Nephron (organoid): ENCODE measurements at regions not wholly inside any gene's neighbourhood (a gene's known extent, or its start where the extent isn't known, plus 50 kb on each side); places are given as distances from the start of the nearest gene placed in this dataset.
"Not testable (repeated sequence)": the region's sequence is repeated elsewhere in the genome, so short reads cannot be mapped to it uniquely, and the experiment has no call there.

Experiments
- H3K27ac Mint-ChIP-seq, 3 experiments: 2 replicates each; pipeline ENCODE4 v1.8.0; 2020; ENCODE audit warnings: mixed read lengths in 3 of 3, mild to moderate bottlenecking in 2 of 3, moderate library complexity in 1 of 3
- H3K27me3 Mint-ChIP-seq: 2 replicates; pipeline ENCODE4 v1.8.0; 2021; ENCODE audit warnings: low read depth, mild to moderate bottlenecking, moderate library complexity, mixed read lengths
- H3K36me3 Mint-ChIP-seq: 2 replicates; pipeline ENCODE4 v1.8.0; 2020; ENCODE audit warnings: low read depth, mixed read lengths
- H3K4me1 Mint-ChIP-seq: 2 replicates; pipeline ENCODE4 v1.8.0; 2020; ENCODE audit warnings: mixed read lengths
- H3K4me3 Mint-ChIP-seq, 3 experiments: 2 replicates each; pipeline ENCODE4 v1.8.0; 2020; ENCODE audit warnings: mild to moderate bottlenecking in 3 of 3, mixed read lengths in 3 of 3, moderate library complexity in 2 of 3
- H3K9me3 Mint-ChIP-seq: 2 replicates; pipeline ENCODE4 v1.8.0; 2020; ENCODE audit warnings: mixed read lengths
- TF ChIP-seq, protein P1 (sequence below), 3 experiments: fragments of 200-600 bp; sonication (generic); IDR thresholded peaks; one replicate each; pipeline ENCODE4 v1.5.0; 2021; ENCODE audit warnings: antibody characterized with exemption in 3 of 3; ENCODE audit not compliant: unreplicated experiment in 3 of 3

DNA sequence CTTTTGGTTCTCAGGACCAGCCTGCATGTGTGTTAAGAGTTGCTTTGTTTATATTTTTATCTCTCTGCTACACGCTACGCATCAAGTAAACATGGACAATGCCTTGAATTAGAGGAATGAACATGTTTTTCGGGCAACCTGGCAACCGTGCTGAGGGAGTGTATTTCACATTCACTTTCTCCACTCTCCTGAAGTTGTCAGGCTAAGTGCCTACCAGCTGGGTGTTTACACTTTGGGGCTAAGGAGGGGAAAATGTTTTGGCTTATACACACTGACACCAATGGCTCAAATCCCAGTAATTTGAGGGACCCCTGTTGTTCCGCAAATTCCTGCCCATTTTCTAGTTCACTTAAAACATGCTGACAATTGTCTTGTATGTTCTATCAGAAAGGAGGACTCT is 141.5 kb upstream of the PDE7B start:
- no peaks in the 10 kb centered on the region for H3K27me3 Mint-ChIP-seq
- no peak overlapping the region for H3K4me3 Mint-ChIP-seq
- no peaks in the 10 kb centered on the region for H3K9me3 Mint-ChIP-seq
- H3K27ac Mint-ChIP-seq, result no peak overlapping the region
- TF ChIP-seq, protein P1, sequence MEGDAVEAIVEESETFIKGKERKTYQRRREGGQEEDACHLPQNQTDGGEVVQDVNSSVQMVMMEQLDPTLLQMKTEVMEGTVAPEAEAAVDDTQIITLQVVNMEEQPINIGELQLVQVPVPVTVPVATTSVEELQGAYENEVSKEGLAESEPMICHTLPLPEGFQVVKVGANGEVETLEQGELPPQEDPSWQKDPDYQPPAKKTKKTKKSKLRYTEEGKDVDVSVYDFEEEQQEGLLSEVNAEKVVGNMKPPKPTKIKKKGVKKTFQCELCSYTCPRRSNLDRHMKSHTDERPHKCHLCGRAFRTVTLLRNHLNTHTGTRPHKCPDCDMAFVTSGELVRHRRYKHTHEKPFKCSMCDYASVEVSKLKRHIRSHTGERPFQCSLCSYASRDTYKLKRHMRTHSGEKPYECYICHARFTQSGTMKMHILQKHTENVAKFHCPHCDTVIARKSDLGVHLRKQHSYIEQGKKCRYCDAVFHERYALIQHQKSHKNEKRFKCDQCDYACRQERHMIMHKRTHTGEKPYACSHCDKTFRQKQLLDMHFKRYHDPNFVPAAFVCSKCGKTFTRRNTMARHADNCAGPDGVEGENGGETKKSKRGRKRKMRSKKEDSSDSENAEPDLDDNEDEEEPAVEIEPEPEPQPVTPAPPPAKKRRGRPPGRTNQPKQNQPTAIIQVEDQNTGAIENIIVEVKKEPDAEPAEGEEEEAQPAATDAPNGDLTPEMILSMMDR (IDR thresholded peaks at IDR 0.05; ENCODE audit: unreplicated experiment in 3 of 3), result no peak
- no peaks in the 10 kb centered on the region for H3K4me1 Mint-ChIP-seq
- no peaks in the 10 kb centered on the region for H3K36me3 Mint-ChIP-seq

DNA sequence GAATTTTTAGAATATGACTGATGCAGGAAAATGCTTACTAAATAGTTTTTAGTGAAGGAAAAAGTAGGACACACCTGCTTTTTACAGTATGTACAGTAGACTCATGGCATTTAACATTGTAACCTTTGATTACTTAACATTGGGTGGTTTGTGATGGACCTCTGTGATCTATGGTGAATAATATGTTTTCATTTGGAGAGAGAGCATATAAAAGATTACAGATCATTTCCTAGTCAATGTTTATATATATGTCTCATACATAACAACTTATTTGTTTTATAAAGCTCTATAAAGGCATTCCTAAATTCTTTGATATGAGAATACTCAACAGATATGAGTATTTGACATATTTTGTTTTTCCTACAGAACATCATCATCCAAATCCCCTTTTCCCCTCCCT is 129.3 kb upstream of the PDE7B start:
- Mint-ChIP-seq H3K4me1 (no peaks in the 10 kb centered on the region), H3K27me3 (no peaks in the 10 kb centered on the region), H3K4me3 (no peak overlapping the region), H3K9me3 (peaks cover 43% of the 10 kb centered on the region), H3K36me3 (peaks cover 12% of the 10 kb centered on the region), H3K27ac (no peak overlapping the region)
- TF ChIP-seq, protein P1 (IDR thresholded peaks at IDR 0.05; ENCODE audit: unreplicated experiment in 3 of 3), result no peak

DNA sequence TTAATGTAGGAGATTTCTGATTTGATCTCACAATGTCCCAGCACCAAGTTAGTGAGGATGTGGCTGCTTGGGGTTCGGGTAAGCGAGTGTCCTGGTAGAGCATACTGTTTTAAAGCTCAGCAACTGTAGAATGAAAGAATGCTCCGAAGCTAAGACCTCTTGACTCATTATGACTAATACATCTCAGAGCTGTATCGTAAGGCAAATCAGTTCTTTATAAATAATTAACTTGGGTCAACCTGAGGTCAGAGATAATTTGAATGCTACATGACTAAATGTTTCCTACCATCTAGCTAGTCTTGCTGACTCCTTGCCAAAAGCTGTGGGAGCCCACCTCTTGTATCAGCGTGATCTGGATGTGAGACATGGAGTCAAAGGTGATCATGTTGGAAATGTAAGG is 128.8 kb upstream of the PDE7B start:
- Mint-ChIP-seq H3K4me1 (no peaks in the 10 kb centered on the region), H3K27me3 (no peaks in the 10 kb centered on the region), H3K36me3 (peaks cover 13% of the 10 kb centered on the region), H3K27ac (no peak overlapping the region), H3K4me3 (no peak overlapping the region), H3K9me3 (peaks cover 43% of the 10 kb centered on the region)
- TF ChIP-seq, protein P1 (IDR thresholded peaks at IDR 0.05; ENCODE audit: unreplicated experiment in 3 of 3), result no peak

DNA sequence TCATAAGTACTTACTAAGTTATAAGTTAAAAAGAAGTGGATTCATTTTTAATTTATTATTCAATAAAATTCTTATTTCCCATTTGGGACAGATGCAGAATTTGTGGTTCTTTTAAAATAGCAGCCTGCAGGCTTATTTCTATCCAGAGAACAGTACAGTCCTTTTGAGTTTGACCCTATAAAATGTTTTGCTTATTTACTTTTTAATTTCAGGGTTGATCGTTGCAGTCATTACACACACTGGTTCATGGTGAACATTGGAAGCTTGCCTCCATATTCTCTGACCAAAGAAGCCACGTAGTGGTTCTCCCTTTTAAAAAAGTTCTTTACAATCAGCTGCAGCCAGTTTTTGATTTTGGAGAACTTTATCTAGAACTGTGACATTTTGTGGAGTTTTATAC is 122.9 kb upstream of the PDE7B start:
- H3K9me3 Mint-ChIP-seq, result peaks cover 27% of the 10 kb centered on the region
- no peak overlapping the region for H3K4me3 Mint-ChIP-seq
- no peaks in the 10 kb centered on the region for H3K27me3 Mint-ChIP-seq
- peak overlapping the region in 1 of 3 experiments; percentile 46 for H3K27ac Mint-ChIP-seq
- H3K4me1 Mint-ChIP-seq, result no peaks in the 10 kb centered on the region
- H3K36me3 Mint-ChIP-seq, result peaks cover 13% of the 10 kb centered on the region
- TF ChIP-seq, protein P1 (IDR thresholded peaks at IDR 0.05; ENCODE audit: unreplicated experiment in 3 of 3), result no peak

DNA sequence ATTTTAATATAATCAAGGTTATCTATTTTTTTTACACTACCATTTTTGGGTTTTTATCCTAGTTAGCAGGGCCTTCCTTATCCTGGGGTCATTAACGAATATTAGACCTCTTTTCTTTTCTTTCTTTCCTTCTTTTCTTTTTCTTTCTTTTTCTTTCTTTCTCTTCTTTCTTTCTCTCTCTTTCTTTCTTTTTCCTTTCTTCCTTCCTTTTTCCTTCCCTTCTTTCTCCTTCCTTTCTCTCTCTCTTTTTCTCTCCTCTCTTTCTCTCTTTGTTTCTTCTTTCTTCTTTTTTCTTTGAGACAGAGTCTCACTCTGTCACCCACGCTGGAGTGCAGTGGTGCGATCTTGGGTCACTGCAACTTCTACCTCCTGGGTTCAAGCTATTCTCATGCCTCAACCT is 120.4 kb upstream of the PDE7B start:
- no peaks in the 10 kb centered on the region for H3K4me1 Mint-ChIP-seq
- H3K36me3 Mint-ChIP-seq, result peaks cover 7% of the 10 kb centered on the region
- no peak overlapping the region for H3K27ac Mint-ChIP-seq

DNA sequence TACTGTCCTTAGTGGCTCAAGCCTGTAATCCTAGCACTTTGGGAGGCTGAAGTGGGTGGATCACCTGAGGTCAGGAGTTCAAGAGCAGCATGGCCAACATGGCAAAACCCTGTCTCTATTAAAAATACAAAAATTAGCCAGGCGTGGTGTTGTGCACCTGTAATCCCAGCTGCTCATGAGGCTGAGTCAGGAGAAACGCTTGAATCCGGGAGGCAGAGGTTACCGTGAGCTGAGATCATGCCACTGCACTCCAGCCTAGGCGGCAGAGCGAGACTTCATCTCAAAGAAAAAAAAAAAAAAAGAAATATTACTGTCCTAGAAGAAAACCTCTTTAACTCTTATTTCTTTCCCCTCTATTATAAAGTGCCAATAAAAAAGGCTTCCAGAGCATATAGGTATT is 115.2 kb upstream of the PDE7B start:
- not testable (repeated sequence) for H3K27ac Mint-ChIP-seq, H3K4me3 Mint-ChIP-seq, H3K27me3 Mint-ChIP-seq, H3K36me3 Mint-ChIP-seq, H3K9me3 Mint-ChIP-seq
- H3K4me1 Mint-ChIP-seq, result peaks cover 11% of the 10 kb centered on the region

More for the DNA sequence above, 120.4 kb upstream of the PDE7B start:
- TF ChIP-seq, protein P1 (IDR thresholded peaks at IDR 0.05; ENCODE audit: unreplicated experiment in 3 of 3), result no peak
- peaks cover 14% of the 10 kb centered on the region for H3K9me3 Mint-ChIP-seq
- no peaks in the 10 kb centered on the region for H3K27me3 Mint-ChIP-seq
- no peak overlapping the region for H3K4me3 Mint-ChIP-seq
